GM12878 (cell line): ENCODE measurements at regions not wholly inside any gene's neighbourhood (a gene's known extent, or its start where the extent isn't known, plus 50 kb on each side); places are given as distances from the start of the nearest gene placed in this dataset.

Experiments used
- ATAC-seq: fragments of 200-7000 bp; cut with Tn5 transposase; 3 replicates; pipeline ENCODE4 v1.9.1; 2020; ENCODE audit warnings: mild to moderate bottlenecking, moderate library complexity
- BruUV-seq: library from RNA; stranded (reverse); fragments of 400-500 nt; replicated peaks from 2 replicates; lab custom pipeline; 2021; lab: Mats Ljungman, UMichigan
- CTCF ChIA-PET: fragments of 300-600 bp; sonication (Branson Sonifier 250); formaldehyde crosslinking; extraction: SDS; loops from one replicate; lab custom pipeline; 2021; ENCODE audit warnings: inconsistent platforms; lab: Yijun Ruan, JAX
- POLR2A ChIA-PET: fragments of 350-600 bp; formaldehyde crosslinking; extraction: SDS; loops from one replicate; lab custom pipeline; 2021; ENCODE audit warnings: inconsistent platforms; lab: Charles Lee
- RAD21 ChIA-PET: fragments of 300-600 bp; sonication (Branson Sonifier 250); formaldehyde crosslinking; loops from one replicate; lab custom pipeline; 2023; ENCODE audit warnings: antibody characterized with exemption; ENCODE audit not compliant: unreplicated experiment; lab: Charles Lee
- SMC1A ChIA-PET: fragments of 300-600 bp; sonication (Branson Sonifier 250); formaldehyde crosslinking; loops from one replicate; lab custom pipeline; 2023; ENCODE audit not compliant: unreplicated experiment, uncharacterized antibody; lab: Charles Lee
- DNase-seq: peaks from one replicate; pipeline ENCODE4 v3.0.0-alpha.2; 2011; ENCODE audit warnings: low read depth, low spot score
- FAIRE-seq: peaks from 3 replicates; lab custom pipeline; 2011; peaks lifted over from hg19 to GRCh38; lab: Jason Lieb, UNC
- H2AFZ ChIP-seq: 2 replicates; pipeline ENCODE4 v1.6.0; 2011; ENCODE audit warnings: low read depth, low read length, control low read depth; ENCODE audit not compliant: control insufficient read depth
- H3K27ac ChIP-seq: 2 replicates; pipeline ENCODE4 v1.5.1; 2011; ENCODE audit warnings: control low read depth; ENCODE audit not compliant: control insufficient read depth, insufficient read depth
- H3K27me3 ChIP-seq, 2 experiments: replicated peaks in 1 of 2; 2 replicates each; pipeline versions ENCODE4 v1.6.0 to v1.6.1; 2011; ENCODE audit warnings: low read length in 1 of 2; ENCODE audit not compliant: control insufficient read depth in 2 of 2, insufficient read depth in 2 of 2
- H3K36me3 ChIP-seq, 2 experiments: 2 replicates each; pipeline ENCODE4 v1.5.1; 2011; ENCODE audit warnings: low read length in 1 of 2; ENCODE audit not compliant: control insufficient read depth in 2 of 2, insufficient read depth in 2 of 2
- H3K4me1 ChIP-seq: 2 replicates; pipeline ENCODE4 v1.6.1; 2011; ENCODE audit warnings: mild to moderate bottlenecking, low read length, moderate library complexity, mixed read lengths; ENCODE audit not compliant: control insufficient read depth, insufficient read depth
- H3K4me2 ChIP-seq: 2 replicates; pipeline ENCODE4 v1.6.0; 2011; ENCODE audit warnings: control low read depth; ENCODE audit not compliant: control insufficient read depth, insufficient read depth
- H3K4me3 ChIP-seq: fragments of 200-600 bp; sonication (generic); 2 replicates; pipeline ENCODE4 v1.5.1; 2016
- H3K79me2 ChIP-seq: 2 replicates; pipeline ENCODE4 v1.6.0; 2011; ENCODE audit warnings: low read length; ENCODE audit not compliant: control insufficient read depth, insufficient read depth
- H3K9ac ChIP-seq: 2 replicates; pipeline ENCODE4 v1.8.0; 2011; ENCODE audit warnings: low read length, control low read depth, mixed read lengths; ENCODE audit not compliant: control insufficient read depth, insufficient read depth
- H3K9me3 ChIP-seq: replicated peaks from 3 replicates; pipeline ENCODE4 v1.5.1; 2011; ENCODE audit warnings: mild to moderate bottlenecking, low read length; ENCODE audit not compliant: control insufficient read depth, insufficient read depth
- H4K20me1 ChIP-seq: 2 replicates; pipeline ENCODE4 v1.6.0; 2011; ENCODE audit not compliant: control insufficient read depth, insufficient read depth
- ASH2L ChIP-seq: fragments of 300-600, 200-600 bp; sonication (generic); IDR thresholded peaks from 2 replicates; pipeline ENCODE4 v1.6.1; 2017; ENCODE audit warnings: low read depth, mild to moderate bottlenecking, borderline replicate concordance
- BRCA1 ChIP-seq: IDR thresholded peaks from 2 replicates; pipeline ENCODE4 v1.6.1; 2011; ENCODE audit warnings: low read depth, low read length, improper control_type of control experiment
- EP300 ChIP-seq, 2 experiments: fragments of 150-350 bp in 1 of 2; IDR thresholded peaks; 2 replicates each; pipeline ENCODE4 v1.6.1; 2011 to 2012; ENCODE audit warnings: low read depth in 2 of 2, low read length in 2 of 2, borderline replicate concordance in 1 of 2, improper control_type of control experiment in 1 of 2, inconsistent platforms in 1 of 2; ENCODE audit not compliant: control insufficient read depth in 1 of 2
- HDAC2 ChIP-seq: fragments of 200-600 bp; sonication (generic); IDR thresholded peaks from 2 replicates; pipeline ENCODE4 v1.6.1; 2017
- IKZF2 ChIP-seq, 2 experiments: fragments of 450-650 bp; IDR thresholded peaks; 2 replicates each; pipeline ENCODE4 v1.6.1; 2017; ENCODE audit warnings: mild to moderate bottlenecking in 2 of 2, moderate library complexity in 2 of 2
- KAT2A ChIP-seq: conservative IDR thresholded peaks from 2 replicates; pipeline ENCODE4 v1.6.1; 2011; ENCODE audit warnings: low read depth, low read length; ENCODE audit not compliant: control insufficient read depth
- NFXL1 ChIP-seq: fragments of 450-650 bp; IDR thresholded peaks from 2 replicates; pipeline ENCODE4 v1.6.1; 2017; ENCODE audit warnings: antibody characterized with exemption, mild to moderate bottlenecking, borderline replicate concordance
- NKRF ChIP-seq: fragments of 450-650 bp; conservative IDR thresholded peaks from 2 replicates; pipeline ENCODE4 v1.6.1; 2017; ENCODE audit warnings: mild to moderate bottlenecking, moderate library complexity
- RELA ChIP-seq: fragments of 450-650 bp; IDR thresholded peaks from 2 replicates; pipeline ENCODE4 v1.8.0; 2014; ENCODE audit warnings: borderline replicate concordance; ENCODE audit not compliant: partially characterized antibody
- STAT1 ChIP-seq: fragments of 450-650 bp; conservative IDR thresholded peaks from 2 replicates; pipeline ENCODE4 v1.6.1; 2014; ENCODE audit warnings: antibody characterized with exemption, mild to moderate bottlenecking
- ZSCAN29 ChIP-seq: fragments of 450-650 bp; IDR thresholded peaks from 2 replicates; pipeline ENCODE4 v1.6.1; 2017; ENCODE audit warnings: mild to moderate bottlenecking, moderate library complexity
- WGBS: methylation state at CpG from one replicate; pipeline ENCODE4 v1.1.6; 2016; ENCODE audit warnings: low lambda C conversion rate; ENCODE audit not compliant: insufficient replicate concordance, insufficient coverage; ENCODE audit errors: missing lambda C conversion rate; 5-methylcytosine and 5-hydroxymethylcytosine counted together
- in situ Hi-C: fragments of 300-500 bp; cut with MboI; formaldehyde crosslinking; loops from 9 replicates; pipeline ENCODE4 v1.14.3; 2018; ENCODE audit warnings: mixed read lengths
- intact Hi-C: fragments of 100-400 bp; cut with micrococcal nuclease; formaldehyde crosslinking; loops from one replicate; pipeline ENCODE4 v1.14.2; 2022; ENCODE audit not compliant: unreplicated experiment

GRCh38 chr2:106685180-106685897, 198.2 kb downstream of the CD8B2 start:
- no peak overlapping the region for H3K4me3 ChIP-seq
- no peak overlapping the region for H2AFZ ChIP-seq
- DNase-seq: no peak
- no peak overlapping the region for H3K4me2 ChIP-seq
- TF ChIP-seq STAT1 (no peak), IKZF2 (IDR thresholded peaks at IDR 0.05) (no peak), KAT2A (no peak), EP300 (IDR thresholded peaks at IDR 0.05; ENCODE audit: borderline replicate concordance in 1 of 2, control insufficient read depth in 1 of 2, low read depth in 2 of 2, low read length in 2 of 2) (no peak), NFXL1 (no peak), ZSCAN29 (no peak), HDAC2 (no peak), RELA (no peak), ASH2L (no peak), BRCA1 (no peak), NKRF (no peak)
- 37% methylated on average over 2 of the region's 2 CpGs for WGBS
- POLR2A ChIA-PET: no interaction called here
- H4K20me1 ChIP-seq: no peaks in the 10 kb centered on the region
- SMC1A ChIA-PET: no interaction called here
- no peak overlapping the region for H3K27ac ChIP-seq
- RAD21 ChIA-PET: no interaction called here
- ATAC-seq: no peak
- no peak overlapping the region for H3K9ac ChIP-seq
- no peaks in the 10 kb centered on the region for H3K79me2 ChIP-seq
- BruUV-seq: no TSS peak
- intact Hi-C loops (no loop called here), in situ Hi-C loops (no loop called here)
- CTCF ChIA-PET: no interaction called here
- no peaks in the 10 kb centered on the region for H3K4me1 ChIP-seq
- FAIRE-seq: no peak
- H3K36me3 ChIP-seq: no peaks in the 10 kb centered on the region
- H3K9me3 ChIP-seq: no peaks in the 10 kb centered on the region
- no peaks in the 10 kb centered on the region for H3K27me3 ChIP-seq
